K562 (cell line): ENCODE measurements at regions not wholly inside any gene's neighbourhood (a gene's known extent, or its start where the extent isn't known, plus 50 kb on each side); places are given as distances from the start of the nearest gene placed in this dataset.

Experiments
- ATAC-seq: fragments of 200-7000 bp; cut with Tn5 transposase; 3 replicates; pipeline ENCODE4 v1.9.1; 2020; ENCODE audit warnings: moderate library complexity
- BruUV-seq: library from RNA; stranded (reverse); fragments of 400-500 nt; replicated peaks from 2 replicates; lab custom pipeline; 2021; lab: Mats Ljungman, UMichigan
- CTCF ChIA-PET: fragments of 300-600 bp; formaldehyde crosslinking; extraction: SDS; loops from one replicate; lab custom pipeline; 2021; ENCODE audit warnings: low intra/inter-chr PET ratio; lab: Yijun Ruan, JAX
- POLR2A ChIA-PET: fragments of 300-600, 350-650 bp; sonication (Branson Sonifier 250); formaldehyde crosslinking; extraction: SDS; loops from one replicate; lab custom pipeline; 2021; ENCODE audit warnings: antibody characterized with exemption, inconsistent platforms; lab: Yijun Ruan, JAX
- DNase-seq, 4 experiments: peaks; one replicate each; pipeline versions ENCODE4 v3.0.0 to v3.0.0-alpha.2; 2011 to 2018; ENCODE audit warnings: low spot score in 3 of 4, mixed read lengths in 3 of 4; ENCODE audit errors: extremely low read depth in 1 of 4
- FAIRE-seq: peaks from 2 replicates; lab custom pipeline; 2011; peaks lifted over from hg19 to GRCh38; lab: Jason Lieb, UNC
- H2AFZ ChIP-seq: 2 replicates; pipeline ENCODE4 v1.6.0; 2011; ENCODE audit warnings: low read depth, low read length, control low read depth, inconsistent platforms
- H3K27ac ChIP-seq: fragments of 200-600 bp; 3 replicates; pipeline ENCODE4 v1.8.0; 2011; ENCODE audit warnings: low read depth, mild to moderate bottlenecking, control low read depth, inconsistent platforms, low read length, moderate library complexity, mixed read lengths; ENCODE audit errors: extremely low read depth
- H3K27me3 ChIP-seq, 2 experiments: fragments of 300-600 bp in 1 of 2; 2 replicates in 1 of 2; 3 replicates in 1 of 2; pipeline versions ENCODE4 v1.6.0 to v1.8.0; 2011; ENCODE audit warnings: inconsistent platforms in 2 of 2, low read length in 2 of 2, mild to moderate bottlenecking in 1 of 2, mixed read lengths in 1 of 2, moderate library complexity in 1 of 2; ENCODE audit not compliant: control insufficient read depth in 2 of 2, insufficient read depth in 2 of 2
- H3K36me3 ChIP-seq: fragments of 300-600 bp; 3 replicates; pipeline ENCODE4 v1.8.0; 2011; ENCODE audit warnings: mild to moderate bottlenecking, low read length, inconsistent platforms; ENCODE audit not compliant: control insufficient read depth, insufficient read depth
- H3K4me1 ChIP-seq, 2 experiments: fragments of 200-600 bp in 1 of 2; replicated peaks in 1 of 2; 2 replicates in 1 of 2; 3 replicates in 1 of 2; pipeline versions ENCODE4 v1.5.1 to v1.8.0; 2011; ENCODE audit warnings: inconsistent platforms in 2 of 2, low read length in 2 of 2, mild to moderate bottlenecking in 1 of 2, mixed read lengths in 1 of 2, moderate library complexity in 1 of 2; ENCODE audit not compliant: control insufficient read depth in 2 of 2, insufficient read depth in 2 of 2
- H3K4me2 ChIP-seq: 2 replicates; pipeline ENCODE4 v1.6.1; 2011; ENCODE audit warnings: low read length, control low read depth, inconsistent platforms, mixed read lengths; ENCODE audit not compliant: insufficient read depth
- H3K4me3 ChIP-seq: fragments of 200-600 bp; sonication (generic), shearing (Covaris generic); 2 replicates; pipeline ENCODE4 v1.5.1; 2016; ENCODE audit warnings: control low read depth, inconsistent platforms
- H3K79me2 ChIP-seq: fragments of 200-600 bp; 3 replicates; pipeline ENCODE4 v1.8.0; 2011; ENCODE audit warnings: low read length, inconsistent platforms; ENCODE audit not compliant: control insufficient read depth, insufficient read depth
- H3K9ac ChIP-seq, 2 experiments: 2 replicates each; pipeline versions ENCODE4 v1.6.0 to v1.6.1; 2011; ENCODE audit warnings: low read depth in 2 of 2, low read length in 2 of 2, control low read depth in 1 of 2, inconsistent platforms in 1 of 2, mild to moderate bottlenecking in 1 of 2, mixed read lengths in 1 of 2; ENCODE audit not compliant: insufficient read depth in 1 of 2
- H3K9me1 ChIP-seq: one replicate; pipeline ENCODE4 v1.6.0; 2011; ENCODE audit warnings: inconsistent platforms, mild to moderate bottlenecking, low read length, moderate library complexity; ENCODE audit not compliant: control insufficient read depth, insufficient read depth
- H3K9me3 ChIP-seq: replicated peaks from 2 replicates; pipeline ENCODE4 v1.5.1; 2011; ENCODE audit warnings: low read depth, low read length, inconsistent platforms; ENCODE audit not compliant: control insufficient read depth, insufficient read depth
- H4K20me1 ChIP-seq: replicated peaks from 2 replicates; pipeline ENCODE4 v1.6.1; 2011; ENCODE audit warnings: low read length, inconsistent platforms, mixed read lengths; ENCODE audit not compliant: control insufficient read depth, insufficient read depth
- BRD9 ChIP-seq: fragments of 450-650 bp; IDR thresholded peaks from 2 replicates; pipeline ENCODE4 v1.6.1; 2018; ENCODE audit warnings: low read depth; ENCODE audit not compliant: partially characterized antibody
- CBFB ChIP-seq: sonication (generic); formaldehyde crosslinking; IDR thresholded peaks from 2 replicates; pipeline ENCODE4 v1.4.0; 2020; ENCODE audit warnings: mild to moderate bottlenecking, missing genetic modification reagents
- CC2D1A ChIP-seq: fragments of 450-650 bp; IDR thresholded peaks from 2 replicates; pipeline ENCODE4 v1.6.1; 2017; ENCODE audit warnings: mild to moderate bottlenecking
- DDX20 ChIP-seq: fragments of 450-650 bp; IDR thresholded peaks from 2 replicates; pipeline ENCODE4 v1.6.1; 2016; ENCODE audit warnings: missing genetic modification characterization, low read depth, mild to moderate bottlenecking, missing compliant biosample characterization, moderate library complexity
- ETV6 ChIP-seq, 3 experiments: fragments of 150-350 bp in 1 of 3; sonication (generic) in 1 of 3; formaldehyde crosslinking in 1 of 3; IDR thresholded peaks; 2 replicates each; pipeline versions ENCODE4 v1.6.1 to v1.8.0; 2014 to 2022; ENCODE audit warnings: borderline replicate concordance in 2 of 3, low read depth in 2 of 3, antibody characterized with exemption in 1 of 3, low read length in 1 of 3, mild to moderate bottlenecking in 1 of 3, missing genetic modification reagents in 1 of 3
- GABPB2 ChIP-seq: fragments of 250-450 bp; sonication (Bioruptor Pico); conservative IDR thresholded peaks from 2 replicates; pipeline ENCODE4 v1.5.1; 2021; ENCODE audit warnings: mild to moderate bottlenecking
- GATA2 ChIP-seq: sonication (generic); formaldehyde crosslinking; IDR thresholded peaks from 2 replicates; pipeline ENCODE4 v1.4.0; 2020; ENCODE audit warnings: mild to moderate bottlenecking, missing genetic modification reagents
- GTF2E2 ChIP-seq: fragments of 200-800 bp; sonication (Bioruptor generic); IDR thresholded peaks from 2 replicates; pipeline ENCODE4 v1.6.1; 2016; ENCODE audit warnings: missing genetic modification characterization, missing compliant biosample characterization
- KAT8 ChIP-seq: fragments of 450-650 bp; IDR thresholded peaks from 2 replicates; pipeline ENCODE4 v1.6.1; 2016; ENCODE audit warnings: low read depth, mild to moderate bottlenecking
- MBD2 ChIP-seq: sonication (generic); IDR thresholded peaks from 2 replicates; pipeline ENCODE4 v1.6.1; 2016; ENCODE audit warnings: low read depth, borderline replicate concordance
- NR2C1 ChIP-seq, 2 experiments: fragments of 450-650 bp; IDR thresholded peaks; 2 replicates each; pipeline ENCODE4 v1.6.1; 2017; ENCODE audit warnings: mild to moderate bottlenecking in 2 of 2, antibody characterized with exemption in 1 of 2, inconsistent platforms in 1 of 2, missing compliant biosample characterization in 1 of 2, missing genetic modification characterization in 1 of 2
- PML ChIP-seq: IDR thresholded peaks from 2 replicates; pipeline ENCODE4 v1.6.1; 2012; ENCODE audit warnings: low read length, inconsistent platforms
- TCF7L2 ChIP-seq: fragments of 150-350 bp; IDR thresholded peaks from 2 replicates; pipeline ENCODE4 v1.6.1; 2016; ENCODE audit warnings: low read depth, mild to moderate bottlenecking, low read length, moderate library complexity
- XRCC5 ChIP-seq: fragments of 200-400 bp; formaldehyde crosslinking; IDR thresholded peaks from 2 replicates; pipeline ENCODE4 v1.6.1; 2017; ENCODE audit warnings: low read depth, mild to moderate bottlenecking, low read length
- in situ Hi-C: fragments of 300-500 bp; cut with MboI; formaldehyde crosslinking; loops from 4 replicates; pipeline ENCODE4 v1.15.0; 2018; ENCODE audit warnings: inconsistent platforms, mixed read lengths
- intact Hi-C: fragments of 100-400 bp; cut with micrococcal nuclease; formaldehyde crosslinking; loops from 2 replicates; pipeline ENCODE4 v1.14.2; 2022
- TF ChIP-seq, protein P1 (sequence below): fragments of 450-650 bp; IDR thresholded peaks from 2 replicates; pipeline ENCODE4 v1.6.1; 2014; ENCODE audit warnings: low read depth, mild to moderate bottlenecking, moderate library complexity, borderline replicate concordance
- TF ChIP-seq, protein P2 (sequence below): sonication (generic); formaldehyde crosslinking; IDR thresholded peaks from 2 replicates; pipeline ENCODE4 v1.8.1; 2023; ENCODE audit warnings: mild to moderate bottlenecking, missing genetic modification reagents
- TF ChIP-seq, protein P3 (sequence below): sonication (generic); IDR thresholded peaks from 2 replicates; pipeline ENCODE4 v1.6.1; 2016

DNA sequence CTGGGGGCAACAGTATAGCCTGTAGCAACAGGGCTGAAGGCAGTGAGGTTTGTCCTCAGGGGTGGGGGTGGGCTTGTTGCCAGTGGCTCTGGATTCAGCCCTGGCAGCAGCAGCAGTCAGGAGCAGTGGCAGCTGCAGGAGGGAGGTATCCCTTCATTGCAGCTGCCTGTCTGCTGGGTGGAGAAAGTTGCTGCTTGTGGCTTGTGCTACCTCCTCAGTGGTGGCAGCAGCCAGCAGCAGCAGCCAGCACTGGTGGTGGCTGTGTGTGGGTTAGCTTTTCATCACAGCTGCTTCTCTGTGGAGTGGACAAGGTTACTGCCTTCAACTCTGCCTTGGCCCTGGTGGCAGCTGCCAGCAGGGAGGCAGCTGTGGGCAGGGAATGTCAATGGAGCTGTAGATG lies 94.9 kb downstream of the ARL6IP6 start:
- no peak for DNase-seq
- H3K27ac ChIP-seq, result no peak overlapping the region
- no peak overlapping the region for H2AFZ ChIP-seq
- H3K36me3 ChIP-seq, result no peaks in the 10 kb centered on the region
- no peaks in the 10 kb centered on the region for H3K9me1 ChIP-seq
- no peak for FAIRE-seq
- no peaks in the 10 kb centered on the region for H4K20me1 ChIP-seq
- no peak for ATAC-seq
- in situ Hi-C loops, result no loop called here
- H3K9me3 ChIP-seq, result 0 out of 2 replicates have a peak, but pooled peaks cover 2% of the 10 kb centered on the region
- intact Hi-C loops, result no loop called here
- BruUV-seq, result no TSS peak
- H3K79me2 ChIP-seq, result no peaks in the 10 kb centered on the region
- H3K4me3 ChIP-seq, result no peak overlapping the region
- no peaks in the 10 kb centered on the region for H3K4me1 ChIP-seq
- POLR2A ChIA-PET, result interaction anchor here (0.7 kb wide), 1 partner anchor 21 kb away, joined by 4 read pairs; no protein-coding TSS in a partner anchor
- TF ChIP-seq CC2D1A (no peak), XRCC5 (no peak), PML (no peak), ETV6 (IDR thresholded peaks at IDR 0.05; ENCODE audit: borderline replicate concordance in 1 of 2, low read depth in 2 of 2, low read length in 1 of 2) (no peak), ETV6 (CRISPR knock-in tag; IDR thresholded peaks at IDR 0.05; ENCODE audit: borderline replicate concordance) (no peak), KAT8 (no peak), NR2C1 (IDR thresholded peaks at IDR 0.05) (no peak), NR2C1 (tag; IDR thresholded peaks at IDR 0.05) (no peak), BRD9 (no peak), CBFB (CRISPR knock-in tag) (no peak), MBD2 (no peak), GATA2 (CRISPR knock-in tag) (no peak), DDX20 (tag) (no peak), GABPB2 (CRISPR knock-in tag) (no peak), GTF2E2 (tag) (no peak), TCF7L2 (no peak)
- TF ChIP-seq, protein P1, sequence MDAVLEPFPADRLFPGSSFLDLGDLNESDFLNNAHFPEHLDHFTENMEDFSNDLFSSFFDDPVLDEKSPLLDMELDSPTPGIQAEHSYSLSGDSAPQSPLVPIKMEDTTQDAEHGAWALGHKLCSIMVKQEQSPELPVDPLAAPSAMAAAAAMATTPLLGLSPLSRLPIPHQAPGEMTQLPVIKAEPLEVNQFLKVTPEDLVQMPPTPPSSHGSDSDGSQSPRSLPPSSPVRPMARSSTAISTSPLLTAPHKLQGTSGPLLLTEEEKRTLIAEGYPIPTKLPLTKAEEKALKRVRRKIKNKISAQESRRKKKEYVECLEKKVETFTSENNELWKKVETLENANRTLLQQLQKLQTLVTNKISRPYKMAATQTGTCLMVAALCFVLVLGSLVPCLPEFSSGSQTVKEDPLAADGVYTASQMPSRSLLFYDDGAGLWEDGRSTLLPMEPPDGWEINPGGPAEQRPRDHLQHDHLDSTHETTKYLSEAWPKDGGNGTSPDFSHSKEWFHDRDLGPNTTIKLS, result no peak
- TF ChIP-seq, protein P2, sequence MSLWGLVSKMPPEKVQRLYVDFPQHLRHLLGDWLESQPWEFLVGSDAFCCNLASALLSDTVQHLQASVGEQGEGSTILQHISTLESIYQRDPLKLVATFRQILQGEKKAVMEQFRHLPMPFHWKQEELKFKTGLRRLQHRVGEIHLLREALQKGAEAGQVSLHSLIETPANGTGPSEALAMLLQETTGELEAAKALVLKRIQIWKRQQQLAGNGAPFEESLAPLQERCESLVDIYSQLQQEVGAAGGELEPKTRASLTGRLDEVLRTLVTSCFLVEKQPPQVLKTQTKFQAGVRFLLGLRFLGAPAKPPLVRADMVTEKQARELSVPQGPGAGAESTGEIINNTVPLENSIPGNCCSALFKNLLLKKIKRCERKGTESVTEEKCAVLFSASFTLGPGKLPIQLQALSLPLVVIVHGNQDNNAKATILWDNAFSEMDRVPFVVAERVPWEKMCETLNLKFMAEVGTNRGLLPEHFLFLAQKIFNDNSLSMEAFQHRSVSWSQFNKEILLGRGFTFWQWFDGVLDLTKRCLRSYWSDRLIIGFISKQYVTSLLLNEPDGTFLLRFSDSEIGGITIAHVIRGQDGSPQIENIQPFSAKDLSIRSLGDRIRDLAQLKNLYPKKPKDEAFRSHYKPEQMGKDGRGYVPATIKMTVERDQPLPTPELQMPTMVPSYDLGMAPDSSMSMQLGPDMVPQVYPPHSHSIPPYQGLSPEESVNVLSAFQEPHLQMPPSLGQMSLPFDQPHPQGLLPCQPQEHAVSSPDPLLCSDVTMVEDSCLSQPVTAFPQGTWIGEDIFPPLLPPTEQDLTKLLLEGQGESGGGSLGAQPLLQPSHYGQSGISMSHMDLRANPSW (CRISPR knock-in tag), result no peak
- TF ChIP-seq, protein P3, sequence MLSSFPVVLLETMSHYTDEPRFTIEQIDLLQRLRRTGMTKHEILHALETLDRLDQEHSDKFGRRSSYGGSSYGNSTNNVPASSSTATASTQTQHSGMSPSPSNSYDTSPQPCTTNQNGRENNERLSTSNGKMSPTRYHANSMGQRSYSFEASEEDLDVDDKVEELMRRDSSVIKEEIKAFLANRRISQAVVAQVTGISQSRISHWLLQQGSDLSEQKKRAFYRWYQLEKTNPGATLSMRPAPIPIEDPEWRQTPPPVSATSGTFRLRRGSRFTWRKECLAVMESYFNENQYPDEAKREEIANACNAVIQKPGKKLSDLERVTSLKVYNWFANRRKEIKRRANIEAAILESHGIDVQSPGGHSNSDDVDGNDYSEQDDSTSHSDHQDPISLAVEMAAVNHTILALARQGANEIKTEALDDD, result no peak
- TF ChIP-seq, all 486 proteins: peak for 0
- Histone ChIP-seq H3K9ac (no peak overlapping the region), H3K27me3 (no peaks in the 10 kb centered on the region), H3K4me2 (no peak overlapping the region)
- CTCF ChIA-PET, result no interaction called here
